ENCODE measurements at regions not wholly inside any gene's neighbourhood (a gene's known extent, or its start where the extent isn't known, plus 50 kb on each side); places are given as distances from the start of the nearest gene placed in this dataset.

- TF ChIP-seq, protein P1, sequence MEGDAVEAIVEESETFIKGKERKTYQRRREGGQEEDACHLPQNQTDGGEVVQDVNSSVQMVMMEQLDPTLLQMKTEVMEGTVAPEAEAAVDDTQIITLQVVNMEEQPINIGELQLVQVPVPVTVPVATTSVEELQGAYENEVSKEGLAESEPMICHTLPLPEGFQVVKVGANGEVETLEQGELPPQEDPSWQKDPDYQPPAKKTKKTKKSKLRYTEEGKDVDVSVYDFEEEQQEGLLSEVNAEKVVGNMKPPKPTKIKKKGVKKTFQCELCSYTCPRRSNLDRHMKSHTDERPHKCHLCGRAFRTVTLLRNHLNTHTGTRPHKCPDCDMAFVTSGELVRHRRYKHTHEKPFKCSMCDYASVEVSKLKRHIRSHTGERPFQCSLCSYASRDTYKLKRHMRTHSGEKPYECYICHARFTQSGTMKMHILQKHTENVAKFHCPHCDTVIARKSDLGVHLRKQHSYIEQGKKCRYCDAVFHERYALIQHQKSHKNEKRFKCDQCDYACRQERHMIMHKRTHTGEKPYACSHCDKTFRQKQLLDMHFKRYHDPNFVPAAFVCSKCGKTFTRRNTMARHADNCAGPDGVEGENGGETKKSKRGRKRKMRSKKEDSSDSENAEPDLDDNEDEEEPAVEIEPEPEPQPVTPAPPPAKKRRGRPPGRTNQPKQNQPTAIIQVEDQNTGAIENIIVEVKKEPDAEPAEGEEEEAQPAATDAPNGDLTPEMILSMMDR (IDR thresholded peaks at IDR 0.05): no peak
- TF ChIP-seq POLR2AphosphoS5 (IDR thresholded peaks at IDR 0.05) (no peak), POLR2A (IDR thresholded peaks at IDR 0.05) (no peak), EP300 (IDR thresholded peaks at IDR 0.05) (no peak)
Observed at GRCh38 chr6:132053511-132053910, 102.3 kb upstream of the CCN2 start.

Data from gastroesophageal sphincter (tissue), 3 donors.